ENCODE measurements at regions not wholly inside any gene's neighbourhood (a gene's known extent, or its start where the extent isn't known, plus 50 kb on each side); places are given as distances from the start of the nearest gene placed in this dataset.

GRCh38 chr5:174401793-174402192, 322.6 kb upstream of the MSX2 start:
- H2AFZ ChIP-seq (ENCODE audit: low read depth, low read length): no peak overlapping the region
- H3K27ac ChIP-seq (ENCODE audit: insufficient read depth, low read depth, low read length): no peak overlapping the region
- H3K9me3 ChIP-seq (replicated peaks; ENCODE audit: control insufficient read depth, insufficient read depth, low read length): no peaks in the 10 kb centered on the region
- no peak for DNase-seq (ENCODE audit: low read depth, low spot score)
- ChIA-PET POLR2A (no interaction called here), CTCF (no interaction called here)
- no peaks in the 10 kb centered on the region for H4K20me1 ChIP-seq (replicated peaks; ENCODE audit: control insufficient read depth, extremely low read depth, insufficient read depth, low read length)
- no TSS peak for BruUV-seq (replicated peaks)
- dilution Hi-C loops (cut with MboI; ENCODE audit: extremely low pct_ligation_motif_present, low sequenced_read_pairs) (no loop called here), intact Hi-C loops (cut with micrococcal nuclease) (no loop called here)
- H3K9ac ChIP-seq (replicated peaks; ENCODE audit: extremely low read depth, insufficient read depth, low read length): no peak overlapping the region
- no peaks in the 10 kb centered on the region for H3K9me1 ChIP-seq (replicated peaks; ENCODE audit: control insufficient read depth, extremely low read depth, insufficient read depth, low read length)
- TF ChIP-seq POLR2AphosphoS5 (IDR thresholded peaks at IDR 0.05; ENCODE audit: insufficient read depth, low read depth, low read length) (no peak), FOS (IDR thresholded peaks at IDR 0.05; ENCODE audit: borderline replicate concordance, insufficient read depth, low read length) (no peak), JUN (IDR thresholded peaks at IDR 0.05; ENCODE audit: borderline replicate concordance, insufficient read depth, insufficient read length, low read depth) (no peak), GATA2 (IDR thresholded peaks at IDR 0.05; ENCODE audit: insufficient read depth, insufficient read length, low read depth, low read length) (no peak), POLR2A (IDR thresholded peaks at IDR 0.05; ENCODE audit: low read depth, low read length) (no peak), MYC (IDR thresholded peaks at IDR 0.05; ENCODE audit: low read depth, low read length) (no peak), EZH2 (IDR thresholded peaks at IDR 0.05; ENCODE audit: borderline replicate concordance, low read depth, low read length, severe bottlenecking) (no peak), CTCF (IDR thresholded peaks at IDR 0.05; ENCODE audit: extremely low read depth in 1 of 2, insufficient read depth in 1 of 2, low read depth in 1 of 2, low read length in 2 of 2) (no peak)
- TF ChIP-seq, protein P1, sequence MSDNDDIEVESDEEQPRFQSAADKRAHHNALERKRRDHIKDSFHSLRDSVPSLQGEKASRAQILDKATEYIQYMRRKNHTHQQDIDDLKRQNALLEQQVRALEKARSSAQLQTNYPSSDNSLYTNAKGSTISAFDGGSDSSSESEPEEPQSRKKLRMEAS (IDR thresholded peaks at IDR 0.05; ENCODE audit: insufficient read depth, insufficient read length): no peak
- FAIRE-seq: no peak
- H3K4me2 ChIP-seq (ENCODE audit: insufficient read depth, low read length): no peak overlapping the region
- H3K27me3 ChIP-seq (ENCODE audit: control insufficient read depth in 2 of 2, insufficient read depth in 2 of 2, low read length in 2 of 2): no peaks in the 10 kb centered on the region
- H3K79me2 ChIP-seq (ENCODE audit: control insufficient read depth, insufficient read depth, low read length): no peaks in the 10 kb centered on the region
- no peak overlapping the region for H3K4me3 ChIP-seq (replicated peaks in 1 of 3; ENCODE audit: insufficient read depth in 1 of 3, low read depth in 1 of 3, low read length in 3 of 3)
- H3K36me3 ChIP-seq (ENCODE audit: control insufficient read depth in 2 of 2, extremely low read depth in 1 of 2, insufficient read depth in 2 of 2, low read length in 2 of 2): no peaks in the 10 kb centered on the region
- H3K4me1 ChIP-seq (ENCODE audit: control insufficient read depth, extremely low read depth, insufficient read depth, low read length): no peaks in the 10 kb centered on the region
